ENCODE measurements at regions not wholly inside any gene's neighbourhood (a gene's known extent, or its start where the extent isn't known, plus 50 kb on each side); places are given as distances from the start of the nearest gene placed in this dataset.

- Histone ChIP-seq H3K9me3 (ENCODE audit: low read length) (no peaks in the 10 kb centered on the region), H3K36me3 (ENCODE audit: insufficient read depth, low read length) (no peaks in the 10 kb centered on the region), H3K27me3 (ENCODE audit: insufficient read depth, low read length, poor library complexity, severe bottlenecking) (peaks cover 4% of the 10 kb centered on the region), H3K27ac (ENCODE audit: low read depth, low read length) (no peak overlapping the region), H3K4me1 (ENCODE audit: insufficient read depth, low read length) (peaks cover 4% of the 10 kb centered on the region), H3K4me3 (ENCODE audit: low read length) (no peak overlapping the region)
- Mint-ChIP-seq H3K9me3 (no peaks in the 10 kb centered on the region), H3K27ac (peak overlapping the region; percentile 65 to 97 (median 92)), H3K4me1 (peaks cover 13 to 19% (median 18%) of the 10 kb centered on the region in 3 donors), H3K27me3 (peaks cover 2 to 6% of the 10 kb centered on the region in 2 donors), H3K36me3 (no peaks in the 10 kb centered on the region), H3K4me3 (peak overlapping the region in 6 of 7 donors; percentile 21 to 67 (median 36))
- CTCF ChIA-PET, result interaction anchor here (1.1 to 4.5 kb wide), 8 partner anchors 9 to 170 kb away, joined by 5 to 79 read pairs (median 11); no protein-coding TSS in a partner anchor
- POLR2A ChIA-PET, result interaction anchor here (2.4 kb wide), 1 partner anchor 170 kb away, joined by 12 read pairs; no protein-coding TSS in a partner anchor
- DNase-seq, result peak in 1 of 5 donors; percentile 26
These were observed 166.9 kb upstream of the CCND2 start for GRCh38 chr12:4106621-4107020.

- H3K27me3 Mint-ChIP-seq, result no peaks in the 10 kb centered on the region
- H3K4me1 ChIP-seq (ENCODE audit: insufficient read depth, low read length), result peaks cover 4% of the 10 kb centered on the region
- H3K9me3 ChIP-seq (ENCODE audit: low read length), result no peaks in the 10 kb centered on the region
- H3K4me1 Mint-ChIP-seq, result peaks cover 13 to 19% (median 18%) of the 10 kb centered on the region in 3 donors
- H3K27me3 ChIP-seq (ENCODE audit: insufficient read depth, low read length, poor library complexity, severe bottlenecking), result peaks cover 4% of the 10 kb centered on the region
- ChIA-PET CTCF (interaction anchor here (4.5 kb wide), 1 partner anchor 172 kb away, joined by 79 read pairs; no protein-coding TSS in a partner anchor), POLR2A (interaction anchor here (0.7 kb wide), 1 partner anchor 165 kb away, joined by 4 read pairs; no protein-coding TSS in a partner anchor)
- H3K36me3 ChIP-seq (ENCODE audit: insufficient read depth, low read length), result no peaks in the 10 kb centered on the region
- no peaks in the 10 kb centered on the region for H3K36me3 Mint-ChIP-seq
- H3K27ac Mint-ChIP-seq, result no peak overlapping the region
- no peak overlapping the region for H3K4me3 ChIP-seq (ENCODE audit: low read length)
- H3K27ac ChIP-seq (ENCODE audit: low read depth, low read length), result no peak overlapping the region
- DNase-seq, result no peak
- no peak overlapping the region for H3K4me3 Mint-ChIP-seq
- no peaks in the 10 kb centered on the region for H3K9me3 Mint-ChIP-seq
These were observed 168.8 kb upstream of the CCND2 start for GRCh38 chr12:4104722-4105244.

GRCh38 chr12:4099276-4099675, 174.3 kb upstream of the CCND2 start:
- no peak overlapping the region for H3K4me3 Mint-ChIP-seq
- peaks cover 1 to 3% of the 10 kb centered on the region in 2 donors for H3K27me3 Mint-ChIP-seq
- H3K9me3 ChIP-seq (ENCODE audit: low read length), result no peaks in the 10 kb centered on the region
- no peak overlapping the region for H3K27ac ChIP-seq (ENCODE audit: low read depth, low read length)
- H3K36me3 ChIP-seq (ENCODE audit: insufficient read depth, low read length), result no peaks in the 10 kb centered on the region
- H3K27ac Mint-ChIP-seq, result no peak overlapping the region
- no peak overlapping the region for H3K4me3 ChIP-seq (ENCODE audit: low read length)
- H3K27me3 ChIP-seq (ENCODE audit: insufficient read depth, low read length, poor library complexity, severe bottlenecking), result peaks cover 4% of the 10 kb centered on the region
- H3K9me3 Mint-ChIP-seq, result no peaks in the 10 kb centered on the region
- POLR2A ChIA-PET, result no interaction called here
- DNase-seq, result no peak
- H3K36me3 Mint-ChIP-seq, result no peaks in the 10 kb centered on the region
- no peaks in the 10 kb centered on the region for H3K4me1 ChIP-seq (ENCODE audit: insufficient read depth, low read length)
- no peaks in the 10 kb centered on the region for H3K4me1 Mint-ChIP-seq
- CTCF ChIA-PET, result interaction anchor here (1.8 kb wide), 1 partner anchor 8 kb away, joined by 5 read pairs; no protein-coding TSS in a partner anchor

- DNase-seq, result no peak
- Mint-ChIP-seq H3K9me3 (no peaks in the 10 kb centered on the region), H3K4me3 (no peak overlapping the region), H3K27me3 (peaks cover 14 to 25% of the 10 kb centered on the region in 2 donors), H3K4me1 (no peaks in the 10 kb centered on the region), H3K36me3 (peaks cover 0 to 3% (median 0%) of the 10 kb centered on the region in 3 donors), H3K27ac (peak overlapping the region in 2 of 8 donors; percentile 0 to 89)
- no peak overlapping the region for H3K27ac ChIP-seq (ENCODE audit: low read depth, low read length)
- no peak overlapping the region for H3K4me3 ChIP-seq (ENCODE audit: low read length)
- ChIA-PET POLR2A (no interaction called here), CTCF (interaction anchor here (2.1 kb wide), 1 partner anchor 16 kb away, joined by 7 read pairs; no protein-coding TSS in a partner anchor)
- H3K4me1 ChIP-seq (ENCODE audit: insufficient read depth, low read length), result no peaks in the 10 kb centered on the region
- no peaks in the 10 kb centered on the region for H3K27me3 ChIP-seq (ENCODE audit: insufficient read depth, low read length, poor library complexity, severe bottlenecking)
- H3K9me3 ChIP-seq (ENCODE audit: low read length), result no peaks in the 10 kb centered on the region
- H3K36me3 ChIP-seq (ENCODE audit: insufficient read depth, low read length), result no peaks in the 10 kb centered on the region
These were observed 182.4 kb upstream of the CCND2 start for GRCh38 chr12:4091016-4091743.

- POLR2A ChIA-PET, result no interaction called here
- Histone ChIP-seq H3K4me1 (ENCODE audit: insufficient read depth, low read length) (no peaks in the 10 kb centered on the region), H3K27ac (ENCODE audit: low read depth, low read length) (no peak overlapping the region), H3K4me3 (ENCODE audit: low read length) (no peak overlapping the region), H3K36me3 (ENCODE audit: insufficient read depth, low read length) (no peaks in the 10 kb centered on the region), H3K9me3 (ENCODE audit: low read length) (no peaks in the 10 kb centered on the region), H3K27me3 (ENCODE audit: insufficient read depth, low read length, poor library complexity, severe bottlenecking) (no peaks in the 10 kb centered on the region)
- Mint-ChIP-seq H3K27ac (no peak overlapping the region), H3K27me3 (peaks cover 14 to 22% of the 10 kb centered on the region in 2 donors), H3K4me1 (no peaks in the 10 kb centered on the region), H3K36me3 (peaks cover 0 to 3% (median 0%) of the 10 kb centered on the region in 3 donors), H3K9me3 (no peaks in the 10 kb centered on the region), H3K4me3 (no peak overlapping the region)
- DNase-seq, result no peak
- CTCF ChIA-PET, result no interaction called here
These were observed 183.6 kb upstream of the CCND2 start for GRCh38 chr12:4089956-4090355.

GRCh38 chr12:4089121-4089606, 184.4 kb upstream of the CCND2 start:
- Histone ChIP-seq H3K4me3 (ENCODE audit: low read length) (no peak overlapping the region), H3K9me3 (ENCODE audit: low read length) (no peaks in the 10 kb centered on the region), H3K4me1 (ENCODE audit: insufficient read depth, low read length) (no peaks in the 10 kb centered on the region), H3K27ac (ENCODE audit: low read depth, low read length) (no peak overlapping the region), H3K36me3 (ENCODE audit: insufficient read depth, low read length) (no peaks in the 10 kb centered on the region), H3K27me3 (ENCODE audit: insufficient read depth, low read length, poor library complexity, severe bottlenecking) (no peaks in the 10 kb centered on the region)
- Mint-ChIP-seq H3K36me3 (peaks cover 0 to 3% (median 0%) of the 10 kb centered on the region in 3 donors), H3K4me1 (no peaks in the 10 kb centered on the region), H3K27ac (peak overlapping the region in 1 of 8 donors; percentile 64), H3K27me3 (peaks cover 14 to 22% of the 10 kb centered on the region in 2 donors), H3K9me3 (no peaks in the 10 kb centered on the region), H3K4me3 (no peak overlapping the region)
- ChIA-PET CTCF (no interaction called here), POLR2A (no interaction called here)
- DNase-seq, result no peak

GRCh38 chr12:4088451-4088850, 185.1 kb upstream of the CCND2 start:
- DNase-seq, result no peak
- H3K27ac Mint-ChIP-seq, result no peak overlapping the region
- H3K36me3 Mint-ChIP-seq, result peaks cover 0 to 3% (median 0%) of the 10 kb centered on the region in 3 donors
- Histone ChIP-seq H3K4me1 (ENCODE audit: insufficient read depth, low read length) (no peaks in the 10 kb centered on the region), H3K9me3 (ENCODE audit: low read length) (no peaks in the 10 kb centered on the region), H3K36me3 (ENCODE audit: insufficient read depth, low read length) (no peaks in the 10 kb centered on the region), H3K4me3 (ENCODE audit: low read length) (no peak overlapping the region), H3K27me3 (ENCODE audit: insufficient read depth, low read length, poor library complexity, severe bottlenecking) (no peaks in the 10 kb centered on the region), H3K27ac (ENCODE audit: low read depth, low read length) (no peak overlapping the region)
- peaks cover 10 to 15% of the 10 kb centered on the region in 2 donors for H3K27me3 Mint-ChIP-seq
- POLR2A ChIA-PET, result no interaction called here
- CTCF ChIA-PET, result no interaction called here
- no peaks in the 10 kb centered on the region for H3K9me3 Mint-ChIP-seq
- H3K4me1 Mint-ChIP-seq, result no peaks in the 10 kb centered on the region
- H3K4me3 Mint-ChIP-seq, result no peak overlapping the region

- ChIA-PET POLR2A (no interaction called here), CTCF (no interaction called here)
- no peaks in the 10 kb centered on the region for H3K27me3 ChIP-seq (ENCODE audit: insufficient read depth, low read length, poor library complexity, severe bottlenecking)
- Mint-ChIP-seq H3K4me3 (no peak overlapping the region), H3K9me3 (no peaks in the 10 kb centered on the region), H3K36me3 (peaks cover 0 to 3% (median 0%) of the 10 kb centered on the region in 3 donors), H3K27ac (no peak overlapping the region), H3K4me1 (no peaks in the 10 kb centered on the region), H3K27me3 (peaks cover 5% of the 10 kb centered on the region in 2 donors)
- no peaks in the 10 kb centered on the region for H3K9me3 ChIP-seq (ENCODE audit: low read length)
- no peak overlapping the region for H3K4me3 ChIP-seq (ENCODE audit: low read length)
- H3K36me3 ChIP-seq (ENCODE audit: insufficient read depth, low read length), result no peaks in the 10 kb centered on the region
- no peak overlapping the region for H3K27ac ChIP-seq (ENCODE audit: low read depth, low read length)
- no peak for DNase-seq
- H3K4me1 ChIP-seq (ENCODE audit: insufficient read depth, low read length), result no peaks in the 10 kb centered on the region
These were observed 187.1 kb upstream of the CCND2 start for GRCh38 chr12:4086481-4086880.

All from CD8-positive, alpha-beta memory T cell (primary cell).